NCI-H526 treated with DMSO at 0.1 percent for 48 hours (cell line): ENCODE measurements at regions not wholly inside any gene's neighbourhood (a gene's known extent, or its start where the extent isn't known, plus 50 kb on each side); places are given as distances from the start of the nearest gene placed in this dataset.

ENCODE experiments used
- DNase-seq: peaks from one replicate; lab custom pipeline; 2025; lab: John Stamatoyannopoulos, UW

GRCh38 chr18:65146482-65147021 is 604.3 kb upstream of the CDH7 start:
- DNase-seq = no peak

- no peak for DNase-seq
Measured at GRCh38 chr18:65145312-65145711, 605.5 kb upstream of the CDH7 start.

GRCh38 chr18:65133610-65134009 is 617.2 kb upstream of the CDH7 start:
- no peak for DNase-seq

GRCh38 chr18:65124633-65125032 is 626.2 kb upstream of the CDH7 start:
- DNase-seq = no peak

GRCh38 chr18:65103864-65104263 is 646.9 kb upstream of the CDH7 start:
- no peak for DNase-seq

GRCh38 chr18:65093346-65093745 is 657.5 kb upstream of the CDH7 start:
- no peak for DNase-seq

- peak; percentile 15 for DNase-seq
Measured at GRCh38 chr18:65091744-65092329, 659.0 kb upstream of the CDH7 start.

GRCh38 chr18:65082907-65083306 is 667.9 kb upstream of the CDH7 start:
- DNase-seq = no peak

GRCh38 chr18:65081786-65082185 is 669.0 kb upstream of the CDH7 start:
- DNase-seq = no peak

GRCh38 chr18:65073060-65073550 is 677.7 kb upstream of the CDH7 start:
- DNase-seq = no peak

GRCh38 chr18:65057439-65058083 is 693.3 kb upstream of the CDH7 start:
- no peak for DNase-seq

- DNase-seq = no peak
Measured at GRCh38 chr18:65056575-65056974, 694.2 kb upstream of the CDH7 start.

- no peak for DNase-seq
Measured at GRCh38 chr18:65049586-65049985, 701.2 kb upstream of the CDH7 start.

- no peak for DNase-seq
Measured at GRCh38 chr18:65039578-65039977, 711.2 kb upstream of the CDH7 start.

GRCh38 chr18:65035701-65036100 is 715.1 kb upstream of the CDH7 start:
- DNase-seq = no peak

- DNase-seq = no peak
Measured at GRCh38 chr18:65025756-65026155, 725.1 kb upstream of the CDH7 start.

GRCh38 chr18:65021021-65021420 is 729.8 kb upstream of the CDH7 start:
- DNase-seq = no peak

GRCh38 chr18:65018184-65018583 is 732.6 kb upstream of the CDH7 start:
- DNase-seq = no peak

GRCh38 chr18:65017372-65017760 is 733.4 kb upstream of the CDH7 start:
- no peak for DNase-seq

GRCh38 chr18:65016631-65017371 is 734.0 kb upstream of the CDH7 start:
- DNase-seq = no peak

GRCh38 chr18:64994370-64994769 is 756.4 kb upstream of the CDH7 start:
- DNase-seq = no peak

GRCh38 chr18:64993695-64994094 is 757.1 kb upstream of the CDH7 start:
- no peak for DNase-seq

- DNase-seq = no peak
Measured at GRCh38 chr18:64992654-64993053, 758.2 kb upstream of the CDH7 start.
